GM12878 (cell line): ENCODE measurements at regions not wholly inside any gene's neighbourhood (a gene's known extent, or its start where the extent isn't known, plus 50 kb on each side); places are given as distances from the start of the nearest gene placed in this dataset.

Experiments
- ATAC-seq: fragments of 200-7000 bp; cut with Tn5 transposase; 3 replicates; pipeline ENCODE4 v1.9.1; 2020; ENCODE audit warnings: mild to moderate bottlenecking, moderate library complexity
- BruUV-seq: library from RNA; stranded (reverse); fragments of 400-500 nt; replicated peaks from 2 replicates; lab custom pipeline; 2021; lab: Mats Ljungman, UMichigan
- CTCF ChIA-PET: fragments of 300-600 bp; sonication (Branson Sonifier 250); formaldehyde crosslinking; extraction: SDS; loops from one replicate; lab custom pipeline; 2021; ENCODE audit warnings: inconsistent platforms; lab: Yijun Ruan, JAX
- POLR2A ChIA-PET: fragments of 350-600 bp; formaldehyde crosslinking; extraction: SDS; loops from one replicate; lab custom pipeline; 2021; ENCODE audit warnings: inconsistent platforms; lab: Charles Lee
- RAD21 ChIA-PET: fragments of 300-600 bp; sonication (Branson Sonifier 250); formaldehyde crosslinking; loops from one replicate; lab custom pipeline; 2023; ENCODE audit warnings: antibody characterized with exemption; ENCODE audit not compliant: unreplicated experiment; lab: Charles Lee
- SMC1A ChIA-PET: fragments of 300-600 bp; sonication (Branson Sonifier 250); formaldehyde crosslinking; loops from one replicate; lab custom pipeline; 2023; ENCODE audit not compliant: unreplicated experiment, uncharacterized antibody; lab: Charles Lee
- DNase-seq: peaks from one replicate; pipeline ENCODE4 v3.0.0-alpha.2; 2011; ENCODE audit warnings: low read depth, low spot score
- FAIRE-seq: peaks from 3 replicates; lab custom pipeline; 2011; peaks lifted over from hg19 to GRCh38; lab: Jason Lieb, UNC
- H2AFZ ChIP-seq: 2 replicates; pipeline ENCODE4 v1.6.0; 2011; ENCODE audit warnings: low read depth, low read length, control low read depth; ENCODE audit not compliant: control insufficient read depth
- H3K27ac ChIP-seq: 2 replicates; pipeline ENCODE4 v1.5.1; 2011; ENCODE audit warnings: control low read depth; ENCODE audit not compliant: control insufficient read depth, insufficient read depth
- H3K27me3 ChIP-seq, 2 experiments: replicated peaks in 1 of 2; 2 replicates each; pipeline versions ENCODE4 v1.6.0 to v1.6.1; 2011; ENCODE audit warnings: low read length in 1 of 2; ENCODE audit not compliant: control insufficient read depth in 2 of 2, insufficient read depth in 2 of 2
- H3K36me3 ChIP-seq, 2 experiments: 2 replicates each; pipeline ENCODE4 v1.5.1; 2011; ENCODE audit warnings: low read length in 1 of 2; ENCODE audit not compliant: control insufficient read depth in 2 of 2, insufficient read depth in 2 of 2
- H3K4me1 ChIP-seq: 2 replicates; pipeline ENCODE4 v1.6.1; 2011; ENCODE audit warnings: mild to moderate bottlenecking, low read length, moderate library complexity, mixed read lengths; ENCODE audit not compliant: control insufficient read depth, insufficient read depth
- H3K4me2 ChIP-seq: 2 replicates; pipeline ENCODE4 v1.6.0; 2011; ENCODE audit warnings: control low read depth; ENCODE audit not compliant: control insufficient read depth, insufficient read depth
- H3K4me3 ChIP-seq: fragments of 200-600 bp; sonication (generic); 2 replicates; pipeline ENCODE4 v1.5.1; 2016
- H3K79me2 ChIP-seq: 2 replicates; pipeline ENCODE4 v1.6.0; 2011; ENCODE audit warnings: low read length; ENCODE audit not compliant: control insufficient read depth, insufficient read depth
- H3K9ac ChIP-seq: 2 replicates; pipeline ENCODE4 v1.8.0; 2011; ENCODE audit warnings: low read length, control low read depth, mixed read lengths; ENCODE audit not compliant: control insufficient read depth, insufficient read depth
- H3K9me3 ChIP-seq: replicated peaks from 3 replicates; pipeline ENCODE4 v1.5.1; 2011; ENCODE audit warnings: mild to moderate bottlenecking, low read length; ENCODE audit not compliant: control insufficient read depth, insufficient read depth
- H4K20me1 ChIP-seq: 2 replicates; pipeline ENCODE4 v1.6.0; 2011; ENCODE audit not compliant: control insufficient read depth, insufficient read depth
- CTCF ChIP-seq, 3 experiments: IDR thresholded peaks in 2 of 3; conservative IDR thresholded peaks in 1 of 3; 2 replicates each; pipeline ENCODE4 v1.5.1; 2011; ENCODE audit warnings: low read depth in 3 of 3, low read length in 3 of 3, mild to moderate bottlenecking in 3 of 3, control low read depth in 2 of 3, moderate library complexity in 2 of 3, inconsistent platforms in 1 of 3, mixed read lengths in 1 of 3; ENCODE audit not compliant: control insufficient read depth in 2 of 3, insufficient read depth in 1 of 3; ENCODE audit errors: extremely low read depth in 1 of 3
- E4F1 ChIP-seq: fragments of 450-650 bp; IDR thresholded peaks from 2 replicates; pipeline ENCODE4 v1.6.1; 2018; ENCODE audit warnings: borderline replicate concordance, mild to moderate bottlenecking; ENCODE audit not compliant: partially characterized antibody
- ESRRA ChIP-seq: IDR thresholded peaks from 2 replicates; pipeline ENCODE4 v1.6.1; 2012; ENCODE audit warnings: mild to moderate bottlenecking, low read length, improper control_type of control experiment
- MYB ChIP-seq: fragments of 150-350 bp; IDR thresholded peaks from 2 replicates; pipeline ENCODE4 v1.6.1; 2014; ENCODE audit warnings: mild to moderate bottlenecking, low read depth, low read length, borderline replicate concordance
- MYC ChIP-seq: IDR thresholded peaks from 2 replicates; pipeline ENCODE4 v1.6.1; 2011; ENCODE audit warnings: mild to moderate bottlenecking, low read length, moderate library complexity, inconsistent platforms; ENCODE audit not compliant: insufficient read depth, insufficient replicate concordance, insufficient read length, severe bottlenecking
- NR2C1 ChIP-seq: fragments of 450-650 bp; IDR thresholded peaks from 2 replicates; pipeline ENCODE4 v1.6.1; 2017; ENCODE audit warnings: antibody characterized with exemption, mild to moderate bottlenecking, moderate library complexity
- RAD21 ChIP-seq: IDR thresholded peaks from 2 replicates; pipeline ENCODE4 v1.6.1; 2011; ENCODE audit warnings: mild to moderate bottlenecking, low read depth, low read length, moderate library complexity; ENCODE audit not compliant: insufficient read depth
- RUNX3 ChIP-seq: IDR thresholded peaks from 2 replicates; pipeline ENCODE4 v1.6.1; 2012; ENCODE audit warnings: low read length, inconsistent platforms
- SREBF1 ChIP-seq: IDR thresholded peaks from 2 replicates; pipeline ENCODE4 v1.6.1; 2012; ENCODE audit warnings: mild to moderate bottlenecking, low read length
- WGBS: methylation state at CpG from one replicate; pipeline ENCODE4 v1.1.6; 2016; ENCODE audit warnings: low lambda C conversion rate; ENCODE audit not compliant: insufficient replicate concordance, insufficient coverage; ENCODE audit errors: missing lambda C conversion rate; 5-methylcytosine and 5-hydroxymethylcytosine counted together
- in situ Hi-C: fragments of 300-500 bp; cut with MboI; formaldehyde crosslinking; loops from 9 replicates; pipeline ENCODE4 v1.14.3; 2018; ENCODE audit warnings: mixed read lengths
- intact Hi-C: fragments of 100-400 bp; cut with micrococcal nuclease; formaldehyde crosslinking; loops from one replicate; pipeline ENCODE4 v1.14.2; 2022; ENCODE audit not compliant: unreplicated experiment

GRCh38 chrX:113391875-113392274 lies 551.2 kb upstream of the AMOT start (continued):
- no peak for TF ChIP-seq ESRRA
- no peak for TF ChIP-seq SREBF1
- TF ChIP-seq E4F1, result no peak
- TF ChIP-seq MYB, result no peak
- no peak for TF ChIP-seq RUNX3

- Histone ChIP-seq H3K27me3 (no peaks in the 10 kb centered on the region), H3K4me1 (no peaks in the 10 kb centered on the region), H4K20me1 (no peaks in the 10 kb centered on the region), H3K27ac (no peak overlapping the region), H3K9me3 (no peaks in the 10 kb centered on the region; the same call in 2 of the 3 replicates), H3K4me3 (no peak overlapping the region), H3K9ac (no peak overlapping the region), H3K36me3 (no peaks in the 10 kb centered on the region), H2AFZ (no peak overlapping the region), H3K4me2 (no peak overlapping the region), H3K79me2 (no peaks in the 10 kb centered on the region)
- ATAC-seq, result no peak
- no peak for DNase-seq
- in situ Hi-C loops, result no loop called here
- RAD21 ChIA-PET, result no interaction called here
- POLR2A ChIA-PET, result no interaction called here
- 5% methylated on average over 3 of the region's 3 CpGs for WGBS
- CTCF ChIA-PET, result no interaction called here
- intact Hi-C loops, result no loop called here
- BruUV-seq, result no TSS peak
- no peak for FAIRE-seq
- TF ChIP-seq CTCF (IDR thresholded peaks at IDR 0.05 in 2 of 3, conservative IDR thresholded peaks at IDR 0.05 in 1 of 3; ENCODE audit: control insufficient read depth in 2 of 3, extremely low read depth in 1 of 3, insufficient read depth in 1 of 3, low read depth in 3 of 3, low read length in 3 of 3) (0 out of 6 replicates have a peak, but pooled peaks of 1 of the 3 experiments have one; percentile 7), MYC (no peak), RAD21 (peak; percentile 23; the same call in 1 of the 2 replicates), NR2C1 (no peak)
- SMC1A ChIA-PET, result interaction anchor here (1.3 kb wide), 1 partner anchor 10 kb away, joined by 4 read pairs; no protein-coding TSS in a partner anchor
Observed at GRCh38 chrX:113390531-113390930, 549.9 kb upstream of the AMOT start.
